ENCODE measurements at regions not wholly inside any gene's neighbourhood (a gene's known extent, or its start where the extent isn't known, plus 50 kb on each side); places are given as distances from the start of the nearest gene placed in this dataset.
"Not testable (repeated sequence)": the region's sequence is repeated elsewhere in the genome, so short reads cannot be mapped to it uniquely, and the experiment has no call there.

GRCh38 chrX:46016296-46016695 is 528.9 kb downstream of the ZNF674 start:
- no peak overlapping the region for H3K9ac ChIP-seq (ENCODE audit: low read depth in 2 of 2, low read length in 2 of 2)
- H3K4me1 ChIP-seq, result no peaks in the 10 kb centered on the region
- H3K27me3 ChIP-seq, result peaks cover 7% of the 10 kb centered on the region
- H3K9me3 ChIP-seq, result no peaks in the 10 kb centered on the region
- intact Hi-C loops (cut with DNase I), result no loop called here
- no peak for DNase-seq
- H3K27ac ChIP-seq, result no peak overlapping the region
- H3K36me3 ChIP-seq, result no peaks in the 10 kb centered on the region
- H3K4me3 ChIP-seq, result no peak overlapping the region
- no peak for TF ChIP-seq CTCF (IDR thresholded peaks at IDR 0.05)

- H3K9ac ChIP-seq (ENCODE audit: low read depth in 2 of 2, low read length in 2 of 2), result no peak overlapping the region
- DNase-seq, result no peak
- intact Hi-C loops (cut with DNase I), result no loop called here
- H3K4me1 ChIP-seq, result no peaks in the 10 kb centered on the region
- H3K27me3 ChIP-seq, result peaks cover 7% of the 10 kb centered on the region
- H3K27ac ChIP-seq, result no peak overlapping the region
- H3K36me3 ChIP-seq, result no peaks in the 10 kb centered on the region
- H3K4me3 ChIP-seq, result no peak overlapping the region
- TF ChIP-seq CTCF (IDR thresholded peaks at IDR 0.05), result no peak
- H3K9me3 ChIP-seq, result no peaks in the 10 kb centered on the region
These were observed 529.6 kb downstream of the ZNF674 start for GRCh38 chrX:46015653-46016052.

- DNase-seq, result no peak
- Histone ChIP-seq H3K4me1 (no peaks in the 10 kb centered on the region), H3K9me3 (no peaks in the 10 kb centered on the region), H3K9ac (ENCODE audit: low read depth in 2 of 2, low read length in 2 of 2) (no peak overlapping the region), H3K36me3 (no peaks in the 10 kb centered on the region), H3K4me3 (no peak overlapping the region), H3K27ac (no peak overlapping the region), H3K27me3 (no peaks in the 10 kb centered on the region)
- intact Hi-C loops (cut with DNase I), result no loop called here
- no peak for TF ChIP-seq CTCF (IDR thresholded peaks at IDR 0.05)
These were observed 552.7 kb downstream of the ZNF674 start for GRCh38 chrX:45992402-45993123.

- no peaks in the 10 kb centered on the region for H3K9me3 ChIP-seq
- intact Hi-C loops (cut with DNase I), result no loop called here
These were observed 558.2 kb downstream of the ZNF674 start for GRCh38 chrX:45986971-45987370.

GRCh38 chrX:45986081-45986480 is 559.1 kb downstream of the ZNF674 start:
- Histone ChIP-seq H3K27ac (no peak overlapping the region), H3K9me3 (no peaks in the 10 kb centered on the region), H3K27me3 (no peaks in the 10 kb centered on the region), H3K4me1 (no peaks in the 10 kb centered on the region), H3K9ac (ENCODE audit: low read depth in 2 of 2, low read length in 2 of 2) (no peak overlapping the region), H3K4me3 (no peak overlapping the region), H3K36me3 (no peaks in the 10 kb centered on the region)
- no peak for TF ChIP-seq CTCF (IDR thresholded peaks at IDR 0.05)
- intact Hi-C loops (cut with DNase I), result no loop called here
- DNase-seq, result no peak

More at GRCh38 chrX:45986971-45987370, 558.2 kb downstream of the ZNF674 start:
- Histone ChIP-seq H3K36me3 (no peaks in the 10 kb centered on the region), H3K27me3 (no peaks in the 10 kb centered on the region), H3K9ac (ENCODE audit: low read depth in 2 of 2, low read length in 2 of 2) (no peak overlapping the region), H3K4me3 (no peak overlapping the region), H3K4me1 (no peaks in the 10 kb centered on the region), H3K27ac (no peak overlapping the region)
- no peak for TF ChIP-seq CTCF (IDR thresholded peaks at IDR 0.05)
- DNase-seq, result no peak

- DNase-seq; H3K4me3 ChIP-seq; H3K36me3 ChIP-seq; H3K9ac ChIP-seq (ENCODE audit: low read depth in 2 of 2, low read length in 2 of 2); H3K27ac ChIP-seq; intact Hi-C loops (cut with DNase I); H3K9me3 ChIP-seq; H3K27me3 ChIP-seq; H3K4me1 ChIP-seq: not testable (repeated sequence)
These were observed 562.1 kb downstream of the ZNF674 start for GRCh38 chrX:45982958-45983727.

All from colonic mucosa (tissue), 4 donors.